H1 (cell line): ENCODE measurements at regions not wholly inside any gene's neighbourhood (a gene's known extent, or its start where the extent isn't known, plus 50 kb on each side); places are given as distances from the start of the nearest gene placed in this dataset.

ENCODE experiments used
- RXRA ChIP-seq: IDR thresholded peaks from 2 replicates; pipeline ENCODE4 v1.6.1; 2011; ENCODE audit warnings: low read depth, mild to moderate bottlenecking, low read length, moderate library complexity; ENCODE audit not compliant: insufficient read depth
- TF ChIP-seq, protein P1 (sequence below): fragments of 300-600 bp; sonication (generic); IDR thresholded peaks from 2 replicates; pipeline ENCODE4 v1.7.1; 2012; ENCODE audit warnings: low read length, moderate library complexity, mild to moderate bottlenecking, inconsistent platforms; ENCODE audit not compliant: insufficient replicate concordance

DNA sequence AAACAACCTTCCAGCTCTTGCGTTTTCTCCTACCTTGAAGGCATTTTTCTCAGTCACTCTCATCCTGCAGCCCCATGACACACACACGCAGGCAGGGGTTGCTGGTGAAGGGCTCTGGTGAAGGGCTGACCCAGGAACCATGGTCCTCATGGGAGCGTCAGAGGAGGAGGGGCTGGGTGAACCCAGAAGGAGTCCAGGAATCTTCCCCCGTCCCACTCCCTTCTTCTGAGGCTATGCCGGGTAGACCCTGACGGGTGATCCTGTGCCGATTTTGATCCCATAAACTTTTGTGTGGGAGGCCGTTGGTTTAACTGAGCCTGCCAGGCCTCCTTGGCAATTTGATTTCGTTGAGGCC, 278.4 kb upstream of the FOXF1 start (continued):
- TF ChIP-seq, protein P1, sequence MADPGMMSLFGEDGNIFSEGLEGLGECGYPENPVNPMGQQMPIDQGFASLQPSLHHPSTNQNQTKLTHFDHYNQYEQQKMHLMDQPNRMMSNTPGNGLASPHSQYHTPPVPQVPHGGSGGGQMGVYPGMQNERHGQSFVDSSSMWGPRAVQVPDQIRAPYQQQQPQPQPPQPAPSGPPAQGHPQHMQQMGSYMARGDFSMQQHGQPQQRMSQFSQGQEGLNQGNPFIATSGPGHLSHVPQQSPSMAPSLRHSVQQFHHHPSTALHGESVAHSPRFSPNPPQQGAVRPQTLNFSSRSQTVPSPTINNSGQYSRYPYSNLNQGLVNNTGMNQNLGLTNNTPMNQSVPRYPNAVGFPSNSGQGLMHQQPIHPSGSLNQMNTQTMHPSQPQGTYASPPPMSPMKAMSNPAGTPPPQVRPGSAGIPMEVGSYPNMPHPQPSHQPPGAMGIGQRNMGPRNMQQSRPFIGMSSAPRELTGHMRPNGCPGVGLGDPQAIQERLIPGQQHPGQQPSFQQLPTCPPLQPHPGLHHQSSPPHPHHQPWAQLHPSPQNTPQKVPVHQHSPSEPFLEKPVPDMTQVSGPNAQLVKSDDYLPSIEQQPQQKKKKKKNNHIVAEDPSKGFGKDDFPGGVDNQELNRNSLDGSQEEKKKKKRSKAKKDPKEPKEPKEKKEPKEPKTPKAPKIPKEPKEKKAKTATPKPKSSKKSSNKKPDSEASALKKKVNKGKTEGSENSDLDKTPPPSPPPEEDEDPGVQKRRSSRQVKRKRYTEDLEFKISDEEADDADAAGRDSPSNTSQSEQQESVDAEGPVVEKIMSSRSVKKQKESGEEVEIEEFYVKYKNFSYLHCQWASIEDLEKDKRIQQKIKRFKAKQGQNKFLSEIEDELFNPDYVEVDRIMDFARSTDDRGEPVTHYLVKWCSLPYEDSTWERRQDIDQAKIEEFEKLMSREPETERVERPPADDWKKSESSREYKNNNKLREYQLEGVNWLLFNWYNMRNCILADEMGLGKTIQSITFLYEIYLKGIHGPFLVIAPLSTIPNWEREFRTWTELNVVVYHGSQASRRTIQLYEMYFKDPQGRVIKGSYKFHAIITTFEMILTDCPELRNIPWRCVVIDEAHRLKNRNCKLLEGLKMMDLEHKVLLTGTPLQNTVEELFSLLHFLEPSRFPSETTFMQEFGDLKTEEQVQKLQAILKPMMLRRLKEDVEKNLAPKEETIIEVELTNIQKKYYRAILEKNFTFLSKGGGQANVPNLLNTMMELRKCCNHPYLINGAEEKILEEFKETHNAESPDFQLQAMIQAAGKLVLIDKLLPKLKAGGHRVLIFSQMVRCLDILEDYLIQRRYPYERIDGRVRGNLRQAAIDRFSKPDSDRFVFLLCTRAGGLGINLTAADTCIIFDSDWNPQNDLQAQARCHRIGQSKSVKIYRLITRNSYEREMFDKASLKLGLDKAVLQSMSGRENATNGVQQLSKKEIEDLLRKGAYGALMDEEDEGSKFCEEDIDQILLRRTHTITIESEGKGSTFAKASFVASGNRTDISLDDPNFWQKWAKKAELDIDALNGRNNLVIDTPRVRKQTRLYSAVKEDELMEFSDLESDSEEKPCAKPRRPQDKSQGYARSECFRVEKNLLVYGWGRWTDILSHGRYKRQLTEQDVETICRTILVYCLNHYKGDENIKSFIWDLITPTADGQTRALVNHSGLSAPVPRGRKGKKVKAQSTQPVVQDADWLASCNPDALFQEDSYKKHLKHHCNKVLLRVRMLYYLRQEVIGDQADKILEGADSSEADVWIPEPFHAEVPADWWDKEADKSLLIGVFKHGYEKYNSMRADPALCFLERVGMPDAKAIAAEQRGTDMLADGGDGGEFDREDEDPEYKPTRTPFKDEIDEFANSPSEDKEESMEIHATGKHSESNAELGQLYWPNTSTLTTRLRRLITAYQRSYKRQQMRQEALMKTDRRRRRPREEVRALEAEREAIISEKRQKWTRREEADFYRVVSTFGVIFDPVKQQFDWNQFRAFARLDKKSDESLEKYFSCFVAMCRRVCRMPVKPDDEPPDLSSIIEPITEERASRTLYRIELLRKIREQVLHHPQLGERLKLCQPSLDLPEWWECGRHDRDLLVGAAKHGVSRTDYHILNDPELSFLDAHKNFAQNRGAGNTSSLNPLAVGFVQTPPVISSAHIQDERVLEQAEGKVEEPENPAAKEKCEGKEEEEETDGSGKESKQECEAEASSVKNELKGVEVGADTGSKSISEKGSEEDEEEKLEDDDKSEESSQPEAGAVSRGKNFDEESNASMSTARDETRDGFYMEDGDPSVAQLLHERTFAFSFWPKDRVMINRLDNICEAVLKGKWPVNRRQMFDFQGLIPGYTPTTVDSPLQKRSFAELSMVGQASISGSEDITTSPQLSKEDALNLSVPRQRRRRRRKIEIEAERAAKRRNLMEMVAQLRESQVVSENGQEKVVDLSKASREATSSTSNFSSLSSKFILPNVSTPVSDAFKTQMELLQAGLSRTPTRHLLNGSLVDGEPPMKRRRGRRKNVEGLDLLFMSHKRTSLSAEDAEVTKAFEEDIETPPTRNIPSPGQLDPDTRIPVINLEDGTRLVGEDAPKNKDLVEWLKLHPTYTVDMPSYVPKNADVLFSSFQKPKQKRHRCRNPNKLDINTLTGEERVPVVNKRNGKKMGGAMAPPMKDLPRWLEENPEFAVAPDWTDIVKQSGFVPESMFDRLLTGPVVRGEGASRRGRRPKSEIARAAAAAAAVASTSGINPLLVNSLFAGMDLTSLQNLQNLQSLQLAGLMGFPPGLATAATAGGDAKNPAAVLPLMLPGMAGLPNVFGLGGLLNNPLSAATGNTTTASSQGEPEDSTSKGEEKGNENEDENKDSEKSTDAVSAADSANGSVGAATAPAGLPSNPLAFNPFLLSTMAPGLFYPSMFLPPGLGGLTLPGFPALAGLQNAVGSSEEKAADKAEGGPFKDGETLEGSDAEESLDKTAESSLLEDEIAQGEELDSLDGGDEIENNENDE = no peak
- no peak for TF ChIP-seq RXRA
- TF ChIP-seq, all 59 proteins: peak for 0
